ENCODE measurements at regions not wholly inside any gene's neighbourhood (a gene's known extent, or its start where the extent isn't known, plus 50 kb on each side); places are given as distances from the start of the nearest gene placed in this dataset.

GRCh38 chr6:16857969-16858592, 96.8 kb upstream of the ATXN1 start:
- no peak for DNase-seq (ENCODE audit: low read depth in 2 of 3, low spot score in 2 of 3)

- DNase-seq (ENCODE audit: low read depth in 2 of 3, low spot score in 2 of 3) = no peak
Observed at GRCh38 chr6:16855460-16855859, 94.2 kb upstream of the ATXN1 start.

- no peak for DNase-seq (ENCODE audit: low read depth in 2 of 3, low spot score in 2 of 3)
Observed at GRCh38 chr6:16854986-16855385, 93.7 kb upstream of the ATXN1 start.

GRCh38 chr6:16852671-16853070, 91.4 kb upstream of the ATXN1 start:
- DNase-seq (ENCODE audit: low read depth in 2 of 3, low spot score in 2 of 3) = no peak

GRCh38 chr6:16851758-16852157, 90.5 kb upstream of the ATXN1 start:
- DNase-seq (ENCODE audit: low read depth in 2 of 3, low spot score in 2 of 3) = no peak

- no peak for DNase-seq (ENCODE audit: low read depth in 2 of 3, low spot score in 2 of 3)
Observed at GRCh38 chr6:16851044-16851540, 89.8 kb upstream of the ATXN1 start.

- DNase-seq (ENCODE audit: low read depth in 2 of 3, low spot score in 2 of 3) = no peak
Observed at GRCh38 chr6:16850681-16851026, 89.4 kb upstream of the ATXN1 start.

GRCh38 chr6:16849988-16850680, 88.9 kb upstream of the ATXN1 start:
- DNase-seq (ENCODE audit: low read depth in 2 of 3, low spot score in 2 of 3) = no peak

GRCh38 chr6:16849280-16849987, 88.2 kb upstream of the ATXN1 start:
- no peak for DNase-seq (ENCODE audit: low read depth in 2 of 3, low spot score in 2 of 3)

GRCh38 chr6:16846399-16846778, 85.1 kb upstream of the ATXN1 start:
- DNase-seq (ENCODE audit: low read depth in 2 of 3, low spot score in 2 of 3) = no peak

- DNase-seq (ENCODE audit: low read depth in 2 of 3, low spot score in 2 of 3) = no peak
Observed at GRCh38 chr6:16844183-16844582, 82.9 kb upstream of the ATXN1 start.

- no peak for DNase-seq (ENCODE audit: low read depth in 2 of 3, low spot score in 2 of 3)
Observed at GRCh38 chr6:16842676-16843075, 81.4 kb upstream of the ATXN1 start.

- DNase-seq (ENCODE audit: low read depth in 2 of 3, low spot score in 2 of 3) = no peak
Observed at GRCh38 chr6:16841241-16841640, 80.0 kb upstream of the ATXN1 start.

GRCh38 chr6:16840725-16841124, 79.5 kb upstream of the ATXN1 start:
- no peak for DNase-seq (ENCODE audit: low read depth in 2 of 3, low spot score in 2 of 3)

- DNase-seq (ENCODE audit: low read depth in 2 of 3, low spot score in 2 of 3) = no peak
Observed at GRCh38 chr6:16840291-16840690, 79.0 kb upstream of the ATXN1 start.

GRCh38 chr6:16839631-16840179, 78.4 kb upstream of the ATXN1 start:
- no peak for DNase-seq (ENCODE audit: low read depth in 2 of 3, low spot score in 2 of 3)

GRCh38 chr6:16837217-16837972, 76.1 kb upstream of the ATXN1 start:
- DNase-seq (ENCODE audit: low read depth in 2 of 3, low spot score in 2 of 3) = no peak

- DNase-seq (ENCODE audit: low read depth in 2 of 3, low spot score in 2 of 3) = no peak
Observed at GRCh38 chr6:16836144-16836981, 75.1 kb upstream of the ATXN1 start.

GRCh38 chr6:16834242-16834641, 73.0 kb upstream of the ATXN1 start:
- DNase-seq (ENCODE audit: low read depth in 2 of 3, low spot score in 2 of 3) = no peak

GRCh38 chr6:16832721-16833120, 71.5 kb upstream of the ATXN1 start:
- no peak for DNase-seq (ENCODE audit: low read depth in 2 of 3, low spot score in 2 of 3)

Data from activated CD8-positive, alpha-beta memory T cell treated with anti-CD3 and anti-CD28 coated beads for 48 hours (primary cell).